SKM-1 (cell line): ENCODE measurements at regions not wholly inside any gene's neighbourhood (a gene's known extent, or its start where the extent isn't known, plus 50 kb on each side); places are given as distances from the start of the nearest gene placed in this dataset.
"Not testable (repeated sequence)": the region's sequence is repeated elsewhere in the genome, so short reads cannot be mapped to it uniquely, and the experiment has no call there.

ENCODE experiments used
- DNase-seq: peaks from one replicate; lab custom pipeline; 2025; ENCODE audit not compliant: unreplicated experiment; lab: John Stamatoyannopoulos, UW

DNA sequence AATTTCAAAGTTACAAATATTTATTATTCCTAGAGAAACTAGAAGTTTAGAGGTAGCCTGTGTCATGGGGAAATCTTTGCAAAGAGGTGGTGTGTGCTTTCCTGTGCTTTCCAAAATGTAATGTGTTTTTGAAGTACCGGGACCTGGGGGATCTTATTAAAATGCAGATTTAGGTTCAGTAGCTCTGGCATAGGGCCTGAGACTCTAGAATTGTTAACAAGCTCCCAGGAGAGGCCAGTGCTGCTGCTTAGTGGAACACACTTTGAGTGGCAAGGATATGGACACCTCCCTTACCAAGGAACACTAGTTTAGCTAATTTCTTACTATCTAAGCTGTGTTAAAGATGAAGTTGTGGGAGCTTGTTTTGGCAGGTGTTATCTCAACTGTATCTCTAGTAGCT lies 428.9 kb downstream of the VGLL3 start:
- no peak for DNase-seq

DNA sequence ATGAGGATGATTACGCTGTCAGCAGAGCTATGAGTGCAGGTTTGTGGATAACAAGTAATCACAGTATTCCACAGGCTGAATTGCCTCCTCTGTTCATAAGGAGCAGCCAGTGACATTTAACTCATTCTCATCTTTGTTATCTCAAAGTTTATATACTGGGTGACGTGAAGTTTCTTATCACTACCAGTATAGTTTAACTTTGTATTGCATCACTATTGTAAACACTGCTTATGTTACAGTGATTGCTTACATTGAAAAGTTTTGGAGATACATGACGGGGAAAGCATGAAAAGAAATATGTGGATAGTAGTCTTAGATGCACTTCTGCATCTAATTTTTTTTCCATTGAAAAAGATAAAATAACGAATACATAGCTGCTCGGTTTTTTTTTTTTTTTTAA lies 429.7 kb downstream of the VGLL3 start:
- DNase-seq = no peak

- no peak for DNase-seq
These were observed 436.6 kb downstream of the VGLL3 start for GRCh38 chr3:86554383-86554782.

- no peak for DNase-seq
These were observed 443.3 kb downstream of the VGLL3 start for GRCh38 chr3:86547692-86548091.

- no peak for DNase-seq
These were observed 453.8 kb downstream of the VGLL3 start for GRCh38 chr3:86537171-86537570.

DNA sequence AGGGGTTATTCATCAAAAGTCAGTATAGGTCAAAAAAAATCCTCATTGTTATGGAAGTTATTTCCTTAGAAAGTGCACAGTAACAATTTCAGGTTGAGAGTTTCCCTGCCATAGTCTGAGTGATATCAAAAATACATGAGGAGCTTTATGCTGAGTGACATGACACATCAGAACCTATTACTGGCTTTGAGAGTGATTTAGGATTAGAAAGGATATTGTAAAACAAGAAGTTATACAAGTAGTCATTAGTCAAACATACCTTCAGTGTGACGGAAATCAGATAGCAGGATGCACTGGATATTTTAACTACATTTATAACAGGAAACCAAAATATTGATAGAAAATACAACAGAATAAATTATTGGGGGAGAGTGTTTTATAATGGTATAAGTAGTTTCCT lies 471.1 kb downstream of the VGLL3 start:
- DNase-seq = no peak

DNA sequence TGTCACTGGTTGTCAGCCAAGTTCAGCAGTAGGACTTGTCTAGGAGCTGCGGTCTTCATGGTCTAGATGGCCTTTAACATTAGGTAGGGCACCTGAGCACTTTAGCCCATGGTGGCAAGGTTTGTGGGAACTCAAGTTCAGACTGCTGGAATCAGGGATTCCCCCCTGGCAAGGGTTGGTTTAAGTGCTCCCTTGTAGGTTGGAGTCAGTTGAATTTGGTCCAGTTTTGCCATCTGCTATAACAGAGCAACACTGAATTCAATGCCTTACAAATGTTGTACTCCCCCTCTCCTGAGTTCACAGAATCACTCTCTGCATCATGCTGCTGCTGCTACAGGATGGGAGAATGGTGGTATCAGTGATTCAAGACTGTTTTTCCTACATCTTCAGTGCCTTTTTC lies 509.3 kb downstream of the VGLL3 start:
- DNase-seq = no peak

GRCh38 chr3:86481031-86481430 lies 509.9 kb downstream of the VGLL3 start:
- DNase-seq = no peak

DNA sequence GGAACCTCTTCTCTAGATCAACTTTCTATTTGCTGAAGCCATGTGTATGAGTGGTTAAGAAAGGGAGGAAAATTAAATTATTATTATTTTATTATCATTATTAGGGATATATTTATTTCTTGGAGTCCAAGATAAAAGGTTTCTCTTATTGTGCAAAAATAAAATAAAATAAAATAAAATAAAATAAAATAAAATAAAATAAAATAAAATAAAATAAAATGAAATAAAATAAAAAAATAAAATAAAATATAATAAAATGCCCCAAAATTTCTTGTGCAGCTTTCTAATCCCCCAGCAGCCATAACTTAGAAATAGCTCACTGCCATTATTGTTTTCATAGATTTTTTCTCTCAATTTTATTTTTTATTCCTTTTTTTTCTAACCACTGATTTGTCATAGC lies 526.8 kb downstream of the VGLL3 start:
- no peak for DNase-seq

DNA sequence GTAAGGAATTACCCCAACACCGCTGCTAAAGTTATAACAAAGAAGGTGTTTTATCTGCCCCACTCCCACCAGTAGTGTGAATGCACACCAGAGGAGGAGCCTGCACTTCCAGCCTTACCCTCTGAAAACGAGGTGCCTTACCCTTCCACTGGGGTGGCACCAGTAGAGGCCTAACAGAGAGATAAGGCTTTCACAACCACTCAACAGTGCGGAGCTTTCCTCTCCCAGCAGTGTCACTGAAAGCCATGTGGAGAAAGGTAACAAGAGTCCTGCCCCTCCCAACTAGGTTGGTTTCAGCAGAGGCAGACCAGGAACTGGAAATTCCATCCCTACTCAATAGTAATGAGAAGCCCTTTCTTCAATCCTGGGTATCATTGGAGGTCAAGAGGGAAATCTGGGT lies 539.2 kb downstream of the VGLL3 start:
- DNase-seq = no peak

GRCh38 chr3:86438544-86438943 lies 552.4 kb downstream of the VGLL3 start:
- DNase-seq = no peak

DNA sequence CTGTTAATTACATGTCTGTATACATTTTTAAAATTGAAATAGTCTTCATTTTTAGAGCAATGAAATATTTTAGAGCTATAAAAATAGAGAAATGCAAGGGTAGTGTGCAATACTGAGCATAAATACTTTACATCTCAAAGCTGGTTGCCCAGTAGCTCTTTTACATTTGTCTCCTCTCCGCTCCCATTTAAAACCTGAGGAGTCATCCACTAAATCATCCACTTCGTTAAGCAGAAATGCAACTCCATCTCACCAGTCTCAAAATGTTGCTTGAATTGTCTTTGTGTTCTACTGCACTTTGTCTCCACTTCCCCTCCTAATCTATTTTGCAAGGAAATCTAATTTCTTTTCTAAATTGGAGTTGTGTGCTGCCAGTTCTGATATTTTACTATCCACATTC lies 563.6 kb downstream of the VGLL3 start:
- DNase-seq = no peak

DNA sequence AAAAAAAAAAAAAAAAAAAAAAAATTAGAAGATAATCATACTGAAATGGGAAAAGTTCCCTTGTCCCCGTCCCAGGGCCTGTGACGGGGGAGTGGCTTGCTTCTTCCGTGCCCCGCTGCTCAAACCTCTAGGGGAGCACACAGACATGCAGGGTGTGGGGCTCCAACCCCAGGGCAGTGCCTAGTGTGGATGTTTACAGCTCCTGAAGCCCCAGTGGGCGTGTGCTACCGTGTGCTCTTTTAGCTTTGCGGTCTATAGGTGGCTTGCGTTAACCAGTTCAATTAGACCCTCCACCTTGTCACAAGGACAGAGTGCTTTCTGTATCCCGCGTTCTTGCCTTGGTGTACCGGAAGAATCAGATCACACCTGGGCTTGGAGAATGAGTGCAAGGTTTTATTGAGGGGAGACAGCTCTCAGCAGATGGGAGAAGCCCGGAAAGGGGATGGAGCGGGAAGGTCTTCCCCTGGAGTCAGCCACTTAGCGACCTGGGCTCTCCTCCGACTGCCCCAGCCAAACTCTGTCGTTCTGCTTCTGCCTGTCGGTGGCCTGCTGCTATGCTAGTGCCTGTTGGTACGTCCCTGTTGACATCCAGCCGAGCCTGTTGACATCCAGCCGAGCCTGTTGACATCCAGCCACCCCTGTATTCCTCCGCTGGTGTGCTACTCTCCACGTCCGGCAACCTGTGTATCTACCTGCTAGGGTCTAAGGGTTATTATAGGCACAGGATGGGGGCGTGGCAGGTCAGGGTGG lies 569.8 kb downstream of the VGLL3 start:
- no peak for DNase-seq

DNA sequence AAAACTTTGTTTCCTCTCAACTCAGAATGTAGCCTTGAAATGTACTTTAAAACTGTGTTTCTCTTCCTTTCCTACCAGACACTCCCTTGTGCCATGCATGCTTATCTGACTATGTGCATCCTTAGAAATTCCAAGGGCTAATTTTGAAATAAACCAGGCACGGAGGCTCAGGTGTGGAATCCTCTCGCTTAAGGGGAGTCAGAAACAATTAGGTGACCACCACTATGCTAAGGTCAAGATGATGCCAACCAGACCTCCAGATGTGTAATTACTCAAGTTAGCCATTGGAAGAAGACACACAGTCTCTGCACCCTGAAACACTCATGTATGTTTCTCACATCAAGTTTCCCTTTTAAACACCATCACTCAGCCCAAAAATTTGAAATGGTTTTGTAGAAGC lies 572.1 kb downstream of the VGLL3 start:
- no peak for DNase-seq

DNA sequence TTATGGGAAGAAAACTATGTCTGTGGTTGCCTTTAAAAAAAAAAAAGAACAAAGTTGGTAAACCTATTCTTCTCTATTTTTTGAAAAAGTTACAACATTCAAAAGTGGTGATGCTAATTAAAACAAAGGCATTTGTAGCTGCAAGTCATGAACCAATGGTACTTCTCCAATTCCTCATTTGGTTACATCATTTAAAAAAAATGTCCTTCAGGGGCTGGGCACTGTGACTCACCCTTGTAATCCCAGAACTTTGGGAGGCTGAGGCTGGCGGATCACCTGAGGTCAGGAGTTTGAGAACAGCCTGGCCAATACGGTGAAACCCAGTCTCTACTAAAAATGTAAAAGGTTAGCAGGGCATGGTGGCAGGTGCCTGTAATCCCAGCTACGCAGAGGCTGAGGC lies 574.6 kb downstream of the VGLL3 start:
- DNase-seq = no peak

DNA sequence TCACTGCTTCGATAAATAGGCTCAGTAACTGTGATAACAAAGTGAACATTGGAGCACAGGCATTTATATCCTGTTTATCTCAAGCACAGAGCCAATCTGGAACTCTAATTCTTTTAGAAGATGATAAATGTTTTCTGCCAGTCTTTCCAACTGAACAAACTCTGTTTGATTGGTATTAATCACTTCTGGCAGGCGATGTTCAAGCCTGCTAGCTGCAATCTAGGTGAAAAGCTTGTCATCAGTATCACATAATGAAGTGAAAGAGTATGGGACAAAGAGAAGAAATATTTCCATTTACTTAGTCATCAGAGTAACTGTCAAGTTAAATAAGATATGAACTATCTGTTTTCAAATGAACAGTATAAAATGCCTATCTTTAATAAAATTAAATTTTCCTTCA lies 577.3 kb downstream of the VGLL3 start:
- DNase-seq = no peak

GRCh38 chr3:86410587-86410986 lies 580.4 kb downstream of the VGLL3 start:
- DNase-seq = no peak

DNA sequence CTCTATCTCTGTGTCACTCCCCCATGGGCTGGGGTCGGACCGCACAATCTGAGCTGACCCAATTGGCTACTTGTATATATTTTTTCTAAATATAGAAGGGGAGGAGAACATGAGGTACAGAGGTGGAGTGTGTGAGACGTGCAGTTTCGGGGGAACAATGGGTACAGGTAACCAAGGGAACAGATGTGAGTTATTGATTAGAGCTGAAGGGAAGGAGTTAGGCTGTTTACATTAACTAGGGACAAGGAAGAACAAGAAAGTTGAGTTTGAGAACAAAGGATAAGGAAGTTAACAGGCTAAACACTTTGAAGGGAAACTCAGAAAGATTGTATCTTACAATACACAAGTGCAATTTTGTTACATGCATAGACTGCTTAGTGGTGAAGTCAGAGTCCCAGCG lies 601.2 kb downstream of the VGLL3 start:
- not testable (repeated sequence) for DNase-seq

DNA sequence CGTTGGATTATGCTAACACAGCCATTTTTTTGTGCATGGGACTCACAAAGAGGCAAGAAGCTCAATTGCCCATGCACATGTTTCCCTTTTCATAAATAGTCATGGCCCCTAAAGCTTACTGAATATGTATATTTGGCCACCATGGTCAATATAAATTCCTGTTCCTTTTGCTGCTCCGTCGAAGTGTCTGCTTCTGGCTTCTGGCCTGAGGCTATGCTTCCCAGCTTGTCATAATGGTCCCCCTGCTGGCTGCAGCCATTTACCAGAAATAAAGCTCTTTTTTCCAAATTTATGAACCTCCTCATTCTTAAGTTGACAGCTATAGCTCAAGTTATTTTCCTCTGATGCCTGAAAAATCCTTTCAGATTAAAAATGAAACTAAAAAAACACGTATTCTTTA lies 602.1 kb downstream of the VGLL3 start:
- DNase-seq = no peak

DNA sequence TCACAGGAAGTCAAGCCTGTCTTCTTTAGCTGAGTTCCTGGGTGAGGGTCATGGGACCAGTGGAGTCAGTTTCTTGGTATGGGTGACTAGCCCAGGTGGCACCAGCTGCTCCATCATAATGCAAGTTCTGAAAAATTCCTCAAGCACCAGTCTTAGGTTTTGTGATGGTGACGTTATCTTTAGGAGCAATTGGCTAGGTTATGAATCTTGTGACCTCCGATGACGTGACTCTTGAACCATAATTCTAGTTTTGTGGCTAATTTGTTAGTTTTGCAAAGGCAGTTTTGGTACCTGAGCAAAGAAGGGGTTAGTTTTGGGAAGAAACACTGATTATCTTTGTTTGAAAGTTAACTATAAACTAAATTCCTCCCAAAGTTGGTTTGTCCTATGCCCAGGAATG lies 608.4 kb downstream of the VGLL3 start:
- DNase-seq = no peak

- DNase-seq = no peak
These were observed 609.7 kb downstream of the VGLL3 start for GRCh38 chr3:86381247-86381646.

DNA sequence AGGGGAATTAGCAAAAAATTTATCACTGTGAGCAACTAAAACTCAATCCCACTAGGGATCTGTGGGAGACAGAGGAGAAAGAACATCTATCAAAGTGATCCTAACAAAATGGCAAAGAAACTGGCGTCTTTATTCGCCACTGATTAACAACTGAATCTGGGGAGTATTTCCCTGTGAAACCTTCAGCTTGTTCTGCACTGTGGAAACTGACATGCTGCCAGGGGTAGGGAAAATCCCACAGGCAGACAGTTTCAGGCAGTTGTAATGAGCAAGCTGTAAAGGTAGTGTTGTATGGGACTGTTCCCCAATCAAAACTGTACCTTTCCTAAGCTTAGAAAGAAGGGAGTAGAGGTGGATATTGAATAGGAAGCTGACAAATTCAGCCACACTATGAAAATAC lies 611.7 kb downstream of the VGLL3 start:
- no peak for DNase-seq

DNA sequence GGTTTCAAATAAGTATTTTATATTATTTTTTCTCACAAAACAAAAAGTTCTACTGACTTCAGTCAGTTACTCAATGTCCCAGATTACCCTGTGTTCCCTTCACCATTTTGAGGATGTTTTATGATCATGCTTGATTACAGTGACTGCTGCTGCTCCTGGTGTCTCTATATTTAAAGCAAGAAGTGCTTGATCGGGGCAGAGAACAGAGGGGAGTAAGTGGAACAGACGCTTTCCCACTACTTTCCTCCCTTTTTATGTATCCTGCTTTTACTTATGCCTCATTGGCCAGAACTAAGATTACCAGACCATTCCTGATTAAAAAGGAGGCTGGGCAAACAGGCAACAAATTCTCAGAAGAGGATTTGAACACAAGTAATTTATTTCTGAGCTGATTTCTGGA lies 612.1 kb downstream of the VGLL3 start:
- no peak for DNase-seq
